ENCODE measurements at regions not wholly inside any gene's neighbourhood (a gene's known extent, or its start where the extent isn't known, plus 50 kb on each side); places are given as distances from the start of the nearest gene placed in this dataset.

DNA sequence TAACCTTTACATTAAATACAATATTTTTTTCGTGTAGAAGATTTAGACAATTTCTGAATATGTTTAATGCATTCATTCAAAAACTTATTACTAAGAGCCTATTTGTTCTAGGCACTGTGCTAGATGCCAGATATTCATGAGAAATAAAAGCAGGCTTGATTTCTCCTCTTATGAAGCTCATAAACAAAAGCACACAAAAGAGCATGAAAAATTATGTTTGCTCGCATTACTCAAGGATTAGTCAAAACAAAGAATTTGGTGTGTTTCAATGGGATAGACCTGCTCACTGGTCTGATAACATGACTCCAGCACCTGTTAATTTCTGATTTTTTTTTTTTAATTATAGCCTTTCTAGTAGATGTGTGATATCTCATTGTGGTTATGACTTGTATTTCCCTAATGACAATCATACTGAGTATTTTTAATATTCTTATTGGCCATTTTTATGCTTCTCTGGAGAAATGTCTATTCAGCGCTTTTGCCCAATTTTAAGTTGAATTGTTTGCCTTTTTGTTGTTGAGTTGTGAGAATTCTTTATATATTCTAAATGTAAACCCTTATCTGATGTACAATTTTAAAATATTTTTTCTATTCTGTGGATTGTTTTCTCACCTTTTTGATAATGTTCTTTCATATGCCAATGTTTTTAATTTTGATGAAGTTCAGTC, 382.3 kb upstream of the ADGRL4 start:
- no peak for DNase-seq (ENCODE audit: low read depth)

DNA sequence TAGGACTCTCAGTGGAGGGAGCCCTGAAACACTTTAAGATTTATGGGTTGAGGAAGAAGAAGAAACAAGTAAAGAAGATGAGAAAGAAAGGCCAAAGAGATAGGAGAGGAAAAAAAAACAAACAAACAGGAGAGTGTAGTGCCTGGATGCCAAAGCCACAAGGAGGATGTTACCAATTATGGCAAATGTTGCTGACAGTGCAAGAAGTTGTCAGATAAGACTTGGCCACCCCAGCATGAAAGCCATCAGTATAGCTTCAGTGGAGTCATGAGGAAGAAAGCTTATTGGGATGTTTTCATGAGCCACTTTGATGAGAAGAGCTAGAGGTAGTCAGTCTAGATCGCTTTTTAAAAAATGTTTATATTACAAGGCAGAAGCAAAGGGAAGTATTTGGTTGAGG, 380.2 kb upstream of the ADGRL4 start:
- no peak for DNase-seq (ENCODE audit: low read depth)

DNA sequence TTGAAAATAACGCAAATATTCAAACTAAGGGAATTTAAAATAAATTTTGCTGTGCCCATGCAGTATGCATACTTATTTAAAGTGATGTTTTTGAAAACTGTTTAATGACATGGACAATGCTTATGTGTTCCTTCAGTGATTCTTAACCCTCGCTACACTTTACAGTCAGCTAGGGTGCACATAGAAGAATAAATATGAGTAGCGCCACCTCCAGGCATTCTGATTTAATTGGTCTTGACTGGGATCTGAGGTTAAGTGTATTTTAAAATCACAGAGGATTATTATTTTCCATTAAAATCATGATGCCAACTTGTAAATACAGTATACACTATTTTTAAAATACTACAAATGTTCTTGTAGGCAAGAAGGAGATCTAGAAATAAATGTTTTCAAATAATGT, 373.5 kb upstream of the ADGRL4 start:
- no peak for DNase-seq (ENCODE audit: low read depth)

DNA sequence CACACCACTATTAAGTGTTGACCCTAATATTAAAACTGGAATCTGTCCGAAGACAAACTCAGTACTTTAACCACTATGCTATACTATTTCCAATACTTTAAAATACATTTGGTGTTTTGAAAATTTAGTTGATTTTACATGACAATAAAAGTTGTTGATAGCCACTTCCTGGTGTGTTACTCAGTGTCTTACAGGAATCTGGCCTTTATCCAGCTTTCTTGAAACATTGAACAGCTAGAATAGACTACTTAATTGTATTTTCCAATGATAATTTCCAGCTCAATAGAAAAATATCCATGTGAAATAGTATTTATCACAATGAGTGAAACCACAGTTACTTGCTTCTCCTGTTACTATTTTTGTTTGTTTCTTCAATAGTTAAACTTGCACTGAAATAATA, 369.6 kb upstream of the ADGRL4 start:
- DNase-seq (ENCODE audit: low read depth) = no peak

DNA sequence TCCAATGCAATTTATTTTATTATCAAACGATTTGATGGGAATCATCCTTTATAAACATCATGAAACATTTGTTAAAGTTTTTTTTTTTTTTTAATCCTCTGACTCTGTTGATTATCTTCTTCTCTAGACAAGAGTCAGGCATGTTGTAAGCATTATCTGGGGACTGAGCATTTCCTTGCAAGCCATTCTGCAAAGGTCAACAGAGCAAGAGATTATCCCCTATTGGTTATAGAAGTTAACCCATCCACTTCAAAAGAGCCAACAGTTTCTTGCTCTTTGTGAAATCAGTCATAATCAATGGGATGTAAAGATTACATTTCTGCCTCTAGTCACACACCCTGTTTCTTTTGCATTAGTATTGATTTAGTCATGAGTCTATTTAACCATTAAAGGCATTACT, 368.8 kb upstream of the ADGRL4 start:
- DNase-seq (ENCODE audit: low read depth) = no peak

DNA sequence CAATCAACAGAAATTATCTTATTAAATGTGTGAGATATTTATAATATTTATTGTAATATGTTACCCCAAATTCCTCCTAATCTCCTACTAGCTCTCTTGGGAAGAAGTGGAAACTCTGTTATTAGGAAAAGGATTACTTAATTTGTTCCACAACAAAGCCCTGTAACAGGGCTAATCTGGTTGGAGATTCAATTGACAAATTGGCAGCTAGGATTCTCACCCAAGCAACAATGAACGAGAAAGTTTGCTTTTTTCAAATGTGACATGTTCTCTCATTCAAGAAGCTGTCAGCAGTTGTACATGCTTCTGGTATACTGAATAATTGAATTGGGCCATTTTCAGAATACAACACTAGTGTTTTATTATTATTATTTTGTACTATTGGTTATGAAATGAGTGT, 367.9 kb upstream of the ADGRL4 start:
- DNase-seq (ENCODE audit: low read depth) = no peak

DNA sequence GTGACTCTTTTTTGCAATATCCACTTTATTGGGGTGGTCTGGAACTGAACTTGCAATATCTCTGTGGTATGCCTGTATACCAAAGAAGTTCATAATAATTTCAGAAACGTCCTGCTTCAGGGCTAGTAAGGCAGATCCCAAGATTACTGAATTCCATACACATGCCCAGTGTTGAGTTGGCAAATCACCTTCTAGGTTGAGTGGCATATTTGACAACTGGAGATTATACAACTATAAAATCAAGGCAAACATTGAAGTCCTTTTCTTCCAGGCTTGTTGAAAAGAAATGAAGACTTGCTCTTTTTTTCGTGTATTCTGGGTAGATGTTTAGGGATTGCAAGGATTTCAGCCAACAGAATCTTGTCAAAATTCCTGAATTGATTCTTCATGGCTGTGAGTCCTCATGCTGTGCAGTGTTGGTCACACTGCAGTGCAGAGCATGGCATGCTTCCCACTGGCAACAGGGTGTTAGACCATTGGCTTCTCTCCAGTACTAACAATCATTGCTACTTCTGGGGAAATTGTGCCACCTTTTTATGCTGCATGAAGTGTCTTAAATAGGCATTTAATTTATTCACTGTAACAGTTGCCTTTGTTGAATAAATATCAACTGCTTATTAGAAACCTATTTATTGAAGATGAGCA, 367.1 kb upstream of the ADGRL4 start:
- DNase-seq (ENCODE audit: low read depth) = peak; percentile 32

DNA sequence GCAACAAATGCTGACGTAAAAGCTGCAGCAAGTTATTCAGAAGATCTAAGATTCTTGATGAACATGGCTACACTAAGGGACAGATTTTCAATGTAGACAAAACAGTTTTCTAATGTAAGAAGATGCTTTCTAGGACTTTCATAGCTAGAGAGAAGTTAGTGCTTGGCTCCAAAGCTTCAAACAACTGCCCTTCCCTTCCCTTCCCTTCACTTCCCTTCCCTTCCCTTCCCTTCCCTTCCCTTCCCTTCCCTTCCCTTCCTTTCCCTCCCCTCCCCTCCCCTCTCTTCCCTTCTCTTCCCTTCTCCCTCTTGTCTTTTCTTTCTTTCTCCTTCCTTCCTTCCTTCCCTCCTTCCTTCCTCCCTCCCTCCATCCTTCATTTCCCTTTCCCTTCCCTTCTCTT, 365.3 kb upstream of the ADGRL4 start:
- no peak for DNase-seq (ENCODE audit: low read depth)

DNA sequence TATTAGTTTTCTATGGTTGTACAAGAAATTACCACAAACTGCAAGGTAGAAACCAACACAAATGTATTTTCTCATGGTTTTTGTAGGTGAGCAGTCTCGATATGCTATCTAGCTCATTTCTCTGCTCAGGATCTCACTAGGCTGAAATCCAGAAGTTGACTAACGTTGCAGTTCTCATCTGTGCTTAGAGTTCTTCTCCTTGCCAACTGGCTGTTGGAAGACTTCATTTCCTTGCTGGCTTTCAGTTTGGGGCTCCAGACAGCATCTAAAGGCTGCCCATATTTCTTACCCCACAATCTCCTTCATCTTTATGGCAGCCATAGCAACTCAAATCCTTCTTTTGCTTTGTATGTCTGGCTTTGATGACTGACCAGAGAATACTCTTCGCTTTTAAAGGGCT, 362.6 kb upstream of the ADGRL4 start:
- DNase-seq (ENCODE audit: low read depth) = no peak

DNA sequence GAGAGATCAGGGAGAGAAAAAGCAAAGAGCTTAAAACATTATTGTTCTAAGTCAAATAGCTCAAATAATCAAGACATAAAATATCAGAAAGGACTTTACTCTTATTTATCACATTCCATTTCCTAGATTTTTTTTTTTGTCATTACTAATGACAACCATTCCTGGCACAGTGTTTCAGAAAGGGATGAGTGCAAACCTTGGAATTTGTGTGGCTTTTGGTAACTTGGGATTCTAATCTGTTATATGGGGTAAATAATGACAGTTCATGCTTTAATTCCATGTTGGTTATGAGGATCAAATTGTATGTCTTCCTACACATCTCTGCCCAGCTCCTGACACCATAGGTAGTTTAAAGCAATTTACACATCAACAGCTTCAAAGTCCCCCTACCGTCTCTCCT, 358.4 kb upstream of the ADGRL4 start:
- DNase-seq (ENCODE audit: low read depth) = peak; percentile 22

DNA sequence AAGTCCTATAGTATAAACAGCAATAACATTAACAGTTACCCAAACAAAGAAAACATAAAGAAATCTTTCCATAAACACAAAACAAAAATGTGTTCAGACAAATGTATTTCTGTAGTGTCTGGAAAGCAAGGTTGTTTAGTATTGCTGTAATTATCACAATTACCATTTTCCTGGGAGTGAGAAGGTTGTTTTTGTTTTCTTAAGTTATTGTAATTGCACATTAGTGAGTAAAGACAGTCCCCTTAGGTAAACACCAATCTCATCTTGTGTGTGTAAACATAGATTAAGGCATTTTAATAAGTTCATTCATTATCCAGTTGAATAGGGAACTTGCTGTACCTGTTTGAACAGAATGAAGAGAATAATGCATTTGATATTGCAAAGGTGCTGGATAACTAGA, 356.9 kb upstream of the ADGRL4 start:
- DNase-seq (ENCODE audit: low read depth) = no peak

DNA sequence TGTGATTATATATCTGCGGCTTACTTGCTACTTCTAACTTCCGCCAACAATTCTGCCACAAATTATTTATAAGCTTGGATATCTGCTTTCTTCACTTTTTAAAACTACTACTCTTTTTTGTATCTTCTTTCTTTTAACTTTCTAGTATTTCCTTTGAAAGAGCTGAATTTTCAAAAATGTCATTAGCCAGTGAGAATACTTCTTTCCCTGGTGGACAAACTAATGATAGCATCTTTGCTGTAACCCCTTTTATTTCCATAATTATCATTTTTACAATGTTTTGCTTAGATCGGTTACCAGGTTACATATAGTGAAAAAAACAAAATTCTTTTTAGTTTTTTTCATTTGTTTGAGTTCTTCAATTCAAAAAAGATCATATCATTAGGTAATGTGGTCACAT, 355.9 kb upstream of the ADGRL4 start:
- no peak for DNase-seq (ENCODE audit: low read depth)

DNA sequence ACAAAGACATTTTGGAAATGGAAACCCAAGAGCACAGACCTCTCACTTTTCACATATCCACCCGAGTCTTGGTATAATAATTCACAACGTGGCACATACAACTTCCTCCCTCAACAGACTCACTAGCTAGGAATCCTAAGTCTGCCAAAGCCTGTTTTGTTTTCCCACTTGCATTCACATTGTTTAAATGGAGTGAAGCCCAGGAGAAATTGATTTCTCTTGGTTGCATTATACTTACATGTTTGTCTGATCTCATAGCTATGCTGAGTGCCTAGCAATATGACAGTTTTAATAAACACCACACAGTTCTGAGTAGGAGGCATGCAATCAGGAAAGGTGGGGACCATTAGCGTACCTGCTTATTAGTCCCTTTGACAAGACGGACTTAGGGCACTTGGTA, 348.6 kb upstream of the ADGRL4 start:
- DNase-seq (ENCODE audit: low read depth) = peak; percentile 67

DNA sequence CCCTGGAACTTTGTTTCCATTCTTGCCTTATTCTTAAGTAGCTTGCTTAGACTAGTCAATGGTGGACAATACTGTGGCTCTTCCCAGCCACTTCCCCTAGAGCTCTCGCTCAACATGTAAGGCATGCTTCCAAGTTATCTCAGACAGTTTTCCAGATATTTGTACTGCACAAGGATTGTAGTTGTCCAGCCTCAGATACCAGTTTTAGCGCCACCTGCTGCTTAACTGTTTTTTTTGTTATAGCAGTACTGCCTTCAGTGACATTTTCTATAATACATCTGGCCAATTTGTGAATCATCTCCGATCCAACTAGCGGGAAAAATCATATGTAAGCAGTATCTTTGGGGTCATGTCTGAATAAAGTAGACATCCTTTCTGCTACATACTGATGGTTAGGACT, 346.7 kb upstream of the ADGRL4 start:
- DNase-seq (ENCODE audit: low read depth) = peak; percentile 44

DNA sequence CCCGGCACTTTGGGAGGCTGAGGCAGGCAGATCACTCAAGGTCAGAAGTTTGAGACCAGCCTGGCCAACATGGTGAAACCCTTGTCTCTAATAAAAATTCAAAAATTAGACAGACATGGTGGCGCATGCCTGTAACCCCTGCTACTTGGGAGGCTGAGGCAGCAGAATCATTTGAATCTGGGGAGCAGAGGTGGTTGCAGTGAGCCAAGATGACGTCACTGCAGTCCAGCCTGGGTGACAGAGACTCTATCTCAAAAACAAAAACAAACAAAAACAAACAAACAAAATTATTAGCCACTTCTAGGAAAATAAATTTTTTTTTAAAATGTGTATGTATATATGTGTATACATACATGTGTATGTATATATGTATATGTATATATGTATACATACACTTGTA, 320.3 kb upstream of the ADGRL4 start:
- no peak for DNase-seq (ENCODE audit: low read depth)

DNA sequence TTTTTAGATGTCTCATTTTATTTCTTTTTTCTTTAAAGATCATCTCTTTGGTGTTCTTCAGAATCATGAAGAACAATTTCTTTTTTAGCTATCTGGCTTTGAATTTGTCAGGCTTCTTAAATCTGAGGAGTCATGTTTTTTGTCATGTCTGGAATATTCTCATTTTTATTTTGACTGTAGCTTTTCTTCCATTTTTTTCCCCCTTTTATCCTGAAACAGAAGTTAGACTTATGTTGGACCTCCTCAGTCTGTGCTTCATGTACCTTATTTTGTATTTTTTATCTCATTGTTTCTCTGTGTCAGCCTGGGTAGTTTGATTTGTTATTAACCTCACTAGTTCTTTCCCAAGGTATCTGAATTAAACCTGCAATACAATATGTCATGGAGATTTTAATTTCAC, 319.2 kb upstream of the ADGRL4 start:
- DNase-seq (ENCODE audit: low read depth) = no peak

DNA sequence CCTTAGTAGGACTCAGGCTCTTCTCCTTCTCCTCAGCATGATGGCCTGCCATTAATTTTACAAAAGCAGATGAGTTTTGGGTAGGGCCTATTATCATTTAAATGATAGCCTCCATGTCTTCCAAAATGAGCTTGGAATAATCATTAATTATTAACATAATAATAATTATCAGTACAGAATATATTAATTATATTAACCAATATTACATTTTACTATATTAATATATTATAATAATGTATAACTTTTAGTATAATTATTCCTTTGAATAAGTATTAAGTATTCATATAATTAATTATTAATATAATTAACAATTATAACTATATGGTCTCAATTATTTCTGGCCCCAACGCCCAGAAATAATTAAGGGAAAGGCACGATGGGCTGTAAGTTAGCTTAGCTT, 318.6 kb upstream of the ADGRL4 start:
- no peak for DNase-seq (ENCODE audit: low read depth)

DNA sequence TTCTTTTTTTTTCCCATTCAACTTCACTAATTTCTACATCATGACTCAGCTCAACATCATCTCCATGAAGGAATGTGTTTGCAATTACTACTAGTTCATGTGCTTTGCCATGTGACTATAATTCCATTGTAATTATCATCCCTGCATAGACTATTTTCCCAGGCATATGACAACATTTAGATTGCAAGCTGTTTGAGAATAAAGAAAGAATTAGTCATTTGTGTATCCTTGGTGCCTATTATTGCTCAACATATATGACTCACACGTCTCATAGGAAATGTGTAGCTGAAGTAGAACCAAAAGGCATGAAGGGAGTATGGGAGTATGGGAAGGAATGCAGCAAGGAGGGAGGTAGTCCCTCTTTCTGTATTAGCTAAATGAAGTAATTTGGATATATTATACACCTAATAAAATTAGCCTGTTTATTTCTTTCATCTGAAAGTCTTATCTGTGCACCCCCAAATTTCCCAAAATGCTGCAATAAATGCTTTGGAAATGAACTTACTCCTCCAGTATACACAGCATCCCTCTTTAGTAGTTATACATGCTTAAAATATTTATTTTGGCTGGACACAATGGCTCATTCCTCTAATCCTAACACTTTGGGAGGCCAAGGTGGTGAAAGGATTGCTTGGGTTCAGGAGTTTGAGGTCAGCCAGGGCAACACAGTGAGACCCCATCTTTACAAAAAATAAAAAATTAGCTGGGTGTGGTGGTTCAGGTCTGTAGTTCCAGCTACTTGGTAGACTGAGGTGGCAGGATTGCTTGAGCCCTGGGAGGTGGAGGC, 316.9 kb upstream of the ADGRL4 start:
- DNase-seq (ENCODE audit: low read depth) = peak; percentile 97

DNA sequence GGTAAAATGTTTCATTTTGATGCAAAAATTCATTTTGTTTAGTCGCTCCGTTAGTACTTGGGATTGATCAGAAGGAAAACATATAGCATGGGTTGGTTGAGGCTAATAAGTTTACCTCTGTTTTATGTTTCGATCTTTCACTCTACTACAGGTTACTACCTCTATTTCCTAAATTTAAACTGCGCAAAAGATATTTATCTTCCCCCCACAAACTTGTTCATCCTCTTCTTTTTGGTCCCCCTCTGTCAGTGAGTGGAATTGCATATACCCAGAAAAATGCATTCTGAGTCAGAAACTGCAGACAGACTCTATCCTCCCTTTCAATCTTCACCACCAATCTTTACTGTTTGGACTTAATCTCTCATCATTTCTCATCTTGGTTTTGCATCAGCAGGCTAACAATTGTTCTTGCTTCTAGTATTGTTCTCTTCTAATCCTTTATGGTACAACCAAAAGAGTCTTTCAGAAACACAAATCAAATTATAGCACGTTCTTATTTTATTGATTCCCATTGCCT, 316.0 kb upstream of the ADGRL4 start:
- DNase-seq (ENCODE audit: low read depth) = no peak

DNA sequence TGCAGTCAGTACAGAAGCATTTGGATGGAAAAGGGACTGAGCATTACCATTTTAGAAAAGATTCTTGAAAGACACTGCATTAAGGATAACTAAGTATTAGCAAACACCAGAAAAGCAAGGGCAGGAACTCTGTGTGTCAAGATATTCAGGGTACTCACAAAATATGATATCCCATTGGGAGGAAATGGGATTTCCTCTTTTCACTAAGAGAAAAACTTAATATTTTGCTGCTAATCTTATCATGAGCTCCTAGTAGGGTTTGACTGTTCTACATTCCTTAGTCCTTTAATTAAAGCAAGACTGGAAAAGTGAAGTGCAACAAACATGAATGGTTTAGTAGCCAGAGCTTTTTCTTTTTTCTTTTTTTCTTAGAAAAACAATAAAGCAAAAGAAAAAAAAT, 305.9 kb upstream of the ADGRL4 start:
- DNase-seq (ENCODE audit: low read depth) = no peak

DNA sequence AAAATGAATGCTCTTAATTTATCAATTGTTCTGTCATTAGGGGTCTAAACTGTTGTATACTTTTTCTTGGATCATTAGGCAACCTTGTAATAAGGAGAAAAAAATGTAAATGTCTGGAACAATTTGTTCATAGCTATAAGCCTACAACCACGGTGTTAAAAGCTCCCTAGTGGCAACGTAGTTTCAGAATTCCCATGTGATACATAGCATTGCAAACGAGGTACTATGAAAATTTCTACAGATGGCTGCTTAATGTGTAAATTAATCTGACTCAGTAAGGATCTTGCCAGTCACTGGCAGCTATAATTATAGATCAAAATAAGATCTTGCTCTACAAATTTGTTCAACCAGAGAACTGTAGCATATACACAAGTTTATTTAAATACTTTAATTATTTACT, 304.1 kb upstream of the ADGRL4 start:
- no peak for DNase-seq (ENCODE audit: low read depth)

DNA sequence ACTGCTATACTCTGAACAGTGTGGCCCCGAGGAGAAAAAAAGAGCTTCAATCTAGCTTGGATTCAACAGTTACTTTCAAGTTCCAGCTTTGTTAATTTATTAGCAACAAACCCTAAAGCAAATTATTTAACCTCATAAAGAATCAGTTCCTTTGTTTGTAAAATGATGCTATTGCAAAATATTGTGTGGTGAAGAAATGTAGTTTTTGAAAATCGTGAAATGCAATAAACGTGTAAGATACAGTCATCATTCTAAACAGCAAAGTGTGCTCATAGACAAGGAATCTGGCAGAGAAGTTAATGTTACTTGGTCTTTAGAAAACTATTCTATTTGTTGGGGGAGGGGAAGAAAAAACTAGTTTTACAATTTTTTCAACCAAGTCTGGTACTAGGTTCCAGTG, 297.6 kb upstream of the ADGRL4 start:
- DNase-seq (ENCODE audit: low read depth) = no peak

DNA sequence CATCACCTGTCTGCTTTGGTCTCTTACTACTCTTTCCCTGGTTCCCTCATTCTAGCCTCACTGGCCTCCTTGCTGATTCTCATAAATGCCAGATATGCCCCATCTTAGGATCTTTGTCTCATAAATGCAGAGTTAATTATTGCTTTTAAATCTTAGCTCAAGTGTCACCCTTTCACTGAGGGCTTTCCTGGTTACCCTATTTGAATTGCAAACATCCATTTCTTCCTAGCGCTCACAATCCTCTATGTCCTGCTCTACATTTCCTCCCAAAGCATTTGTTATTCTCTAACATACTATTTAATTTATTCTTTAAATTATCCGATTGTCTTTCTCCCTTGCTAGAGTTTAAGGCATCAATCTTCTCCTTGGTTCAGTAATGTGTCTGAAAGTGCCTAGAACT, 296.5 kb upstream of the ADGRL4 start:
- no peak for DNase-seq (ENCODE audit: low read depth)

All from stromal cell of bone marrow (primary cell).